Non-pigmented ciliary epithelial cell (primary cell): ENCODE measurements at regions not wholly inside any gene's neighbourhood (a gene's known extent, or its start where the extent isn't known, plus 50 kb on each side); places are given as distances from the start of the nearest gene placed in this dataset.

Experiments used
- DNase-seq: peaks from one replicate; pipeline ENCODE4 v3.0.0-alpha.2; 2010; ENCODE audit warnings: low read depth

- no peak for DNase-seq
Measured at GRCh38 chr13:73966331-73966730, 167.9 kb downstream of the KLF12 start.

- no peak for DNase-seq
Measured at GRCh38 chr13:73962284-73962683, 171.9 kb downstream of the KLF12 start.

DNA sequence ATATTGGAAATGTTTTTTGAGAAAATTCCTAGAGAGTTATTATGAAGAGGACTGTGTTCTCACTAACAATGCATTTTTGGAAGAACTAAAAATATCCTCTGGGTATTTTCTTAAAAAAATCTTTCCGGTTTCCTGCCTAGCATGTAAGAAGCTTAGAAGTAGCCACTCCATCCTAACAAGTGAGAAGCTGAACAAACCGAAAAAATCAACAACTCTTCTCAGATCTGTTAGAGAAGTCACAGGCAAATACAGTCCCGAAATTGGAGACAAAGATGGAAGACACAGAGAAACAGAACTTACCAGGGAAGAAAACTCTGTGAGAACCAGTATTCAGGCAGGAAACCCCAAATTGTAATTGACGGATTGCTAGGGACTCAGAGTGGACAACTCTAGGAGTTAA is 173.0 kb downstream of the KLF12 start:
- DNase-seq: no peak

- DNase-seq: no peak
Measured at GRCh38 chr13:73960474-73960873, 173.7 kb downstream of the KLF12 start.

GRCh38 chr13:73958657-73959397 is 175.4 kb downstream of the KLF12 start:
- no peak for DNase-seq

DNA sequence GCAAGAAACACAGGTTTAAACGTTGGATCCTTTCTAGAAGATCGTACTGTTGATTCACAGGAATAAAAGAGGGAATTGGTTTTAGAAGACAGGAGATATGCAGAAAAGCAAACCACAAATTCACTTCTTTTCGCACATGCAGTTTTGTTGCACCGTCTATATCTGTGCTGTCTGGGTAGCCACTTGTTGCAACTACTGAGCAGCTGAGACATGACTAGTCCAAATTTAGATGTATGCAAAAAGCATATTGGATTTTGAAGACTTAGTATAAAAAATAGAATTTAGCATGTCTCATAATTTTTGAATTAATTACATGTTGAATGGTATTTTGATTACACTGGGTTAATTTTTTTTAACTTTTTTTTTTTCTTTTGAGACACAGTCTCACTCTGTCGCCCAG is 176.3 kb downstream of the KLF12 start:
- DNase-seq: no peak

DNA sequence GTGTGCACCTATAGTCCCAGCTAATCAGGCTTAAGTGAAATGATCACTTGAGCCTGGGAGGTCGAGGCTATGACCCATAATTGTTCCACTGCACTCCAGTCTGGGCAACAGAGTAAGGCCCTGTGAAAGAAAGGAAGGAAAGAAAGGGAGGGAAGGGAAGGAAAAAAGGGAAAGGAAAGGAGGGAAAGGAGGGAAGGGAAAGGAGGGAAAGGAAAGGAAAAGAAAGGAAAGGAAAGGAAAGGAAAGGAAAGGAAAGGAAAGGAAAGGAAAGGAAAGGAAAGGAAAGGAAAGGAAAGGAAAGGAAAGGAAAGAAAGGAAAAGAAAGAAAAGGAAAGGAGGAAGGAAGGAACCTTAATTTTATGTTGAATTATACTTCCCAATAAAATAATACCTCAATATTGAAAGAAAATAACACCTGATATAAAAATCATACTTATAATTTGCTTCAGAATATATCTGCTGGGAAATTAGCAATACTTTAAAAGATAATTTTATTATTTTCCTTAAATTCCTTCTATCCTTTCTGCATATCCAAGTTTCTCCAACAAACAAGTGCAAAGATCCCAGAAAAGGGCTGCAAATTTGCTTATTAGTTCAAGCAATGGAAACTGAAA is 177.3 kb downstream of the KLF12 start:
- DNase-seq: no peak

GRCh38 chr13:73955977-73956500 is 178.2 kb downstream of the KLF12 start:
- DNase-seq: no peak

GRCh38 chr13:73954808-73955207 is 179.4 kb downstream of the KLF12 start:
- no peak for DNase-seq

- DNase-seq: no peak
Measured at GRCh38 chr13:73952648-73953047, 181.6 kb downstream of the KLF12 start.

- DNase-seq: no peak
Measured at GRCh38 chr13:73948848-73949529, 185.2 kb downstream of the KLF12 start.

- DNase-seq: no peak
Measured at GRCh38 chr13:73945871-73946270, 188.3 kb downstream of the KLF12 start.

GRCh38 chr13:73945382-73945781 is 188.8 kb downstream of the KLF12 start:
- no peak for DNase-seq

GRCh38 chr13:73943965-73944233 is 190.3 kb downstream of the KLF12 start:
- DNase-seq: no peak

DNA sequence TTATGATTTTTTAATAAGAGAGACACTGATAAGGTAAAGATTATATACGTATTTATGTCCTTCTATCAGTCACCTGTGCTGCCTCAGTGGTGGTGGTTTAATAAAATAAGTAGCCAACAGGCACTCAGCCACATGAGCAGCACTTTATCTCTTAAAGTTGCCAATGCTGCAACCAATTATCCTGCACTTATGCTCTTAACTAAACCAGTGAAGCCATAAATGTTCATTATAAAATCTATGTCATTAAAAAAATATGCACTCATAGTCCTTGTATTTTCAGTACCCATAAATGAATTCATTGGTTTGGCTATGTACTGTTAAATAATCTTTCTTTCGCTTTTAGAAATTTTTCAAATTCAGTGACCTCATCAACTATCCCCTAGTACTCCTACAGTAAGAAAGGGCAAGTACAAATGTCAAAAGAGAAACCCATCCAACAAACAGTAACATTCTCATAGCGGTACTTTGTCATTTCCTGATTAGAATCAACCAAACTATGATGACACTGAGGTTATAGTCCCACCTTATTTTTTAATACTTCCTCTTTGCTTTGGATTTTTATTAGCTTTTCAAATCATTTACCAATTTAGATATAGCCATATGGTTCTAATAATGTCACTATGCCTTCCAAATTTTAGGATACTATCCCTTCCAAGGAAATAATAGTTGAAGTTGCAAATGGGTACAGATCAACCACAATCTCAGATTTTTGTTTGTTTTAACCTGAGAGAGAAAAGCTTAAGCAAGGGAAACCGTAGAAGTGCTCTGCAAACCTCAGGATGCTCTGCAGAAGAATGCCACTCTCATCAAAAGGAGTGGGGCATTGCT is 190.9 kb downstream of the KLF12 start:
- DNase-seq: no peak

DNA sequence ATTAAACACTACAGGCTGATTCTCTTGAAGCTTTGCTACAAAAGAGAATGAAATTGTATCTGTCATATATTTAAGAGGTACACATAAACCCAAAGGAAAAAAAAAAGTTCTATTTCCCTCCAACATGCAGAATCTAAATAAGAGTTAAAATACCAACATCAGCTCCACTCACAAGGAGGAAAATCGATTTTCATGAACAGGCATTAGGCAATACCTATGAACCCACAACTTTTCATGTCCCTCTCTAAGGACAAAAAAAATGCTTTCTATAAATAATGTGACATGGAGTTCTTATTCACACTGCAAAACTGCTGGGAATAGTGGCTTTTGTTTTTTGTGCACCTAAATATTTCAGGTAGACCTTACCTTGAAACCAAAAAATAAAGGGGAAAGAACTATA is 192.5 kb downstream of the KLF12 start:
- DNase-seq: no peak

- no peak for DNase-seq
Measured at GRCh38 chr13:73940098-73940497, 194.1 kb downstream of the KLF12 start.

- no peak for DNase-seq
Measured at GRCh38 chr13:73939603-73940002, 194.6 kb downstream of the KLF12 start.

DNA sequence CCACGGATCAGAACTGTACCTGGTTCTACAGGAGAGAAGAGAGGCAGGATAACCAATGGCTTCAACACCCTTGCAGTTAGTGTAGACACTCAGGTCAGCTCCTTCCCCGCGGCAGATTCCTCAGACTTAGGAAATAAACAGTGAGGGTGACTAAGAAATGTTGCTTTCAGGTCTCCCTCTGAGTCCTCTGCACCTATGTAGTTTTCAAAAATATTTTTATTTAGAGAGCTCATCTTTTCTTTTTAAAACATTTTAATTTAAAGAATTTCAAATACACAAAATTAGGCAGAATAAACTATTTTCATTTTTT is 195.2 kb downstream of the KLF12 start:
- no peak for DNase-seq

GRCh38 chr13:73938372-73939070 is 195.7 kb downstream of the KLF12 start:
- DNase-seq: peak; percentile 86

- no peak for DNase-seq
Measured at GRCh38 chr13:73937441-73937840, 196.8 kb downstream of the KLF12 start.

GRCh38 chr13:73935991-73936390 is 198.2 kb downstream of the KLF12 start:
- no peak for DNase-seq
